Tibial nerve (tissue), 4 donors: ENCODE measurements at regions not wholly inside any gene's neighbourhood (a gene's known extent, or its start where the extent isn't known, plus 50 kb on each side); places are given as distances from the start of the nearest gene placed in this dataset.

Experiments used
- EP300 ChIP-seq, 2 donors: sonication (generic); formaldehyde crosslinking; IDR thresholded peaks; one replicate each; pipeline ENCODE4 v1.6.1; 2017; ENCODE audit warnings: antibody characterized with exemption in 2 of 2, mild to moderate bottlenecking in 1 of 2
- POLR2A ChIP-seq, 2 donors: fragments of 450-650 bp; IDR thresholded peaks; one replicate each; pipeline ENCODE4 v1.6.1; 2017; ENCODE audit warnings: antibody characterized with exemption in 2 of 2, mild to moderate bottlenecking in 2 of 2, moderate library complexity in 2 of 2
- TF ChIP-seq, protein P1 (sequence below), 5 experiments: fragments of 200-600 bp in 3 of 5; fragments of 450-650 bp in 2 of 5; sonication (generic) in 3 of 5; IDR thresholded peaks; one replicate each; pipeline ENCODE4 v1.5.1; 2016 to 2019; ENCODE audit warnings: antibody characterized with exemption in 5 of 5, mild to moderate bottlenecking in 3 of 5, moderate library complexity in 2 of 5

- TF ChIP-seq, protein P1, sequence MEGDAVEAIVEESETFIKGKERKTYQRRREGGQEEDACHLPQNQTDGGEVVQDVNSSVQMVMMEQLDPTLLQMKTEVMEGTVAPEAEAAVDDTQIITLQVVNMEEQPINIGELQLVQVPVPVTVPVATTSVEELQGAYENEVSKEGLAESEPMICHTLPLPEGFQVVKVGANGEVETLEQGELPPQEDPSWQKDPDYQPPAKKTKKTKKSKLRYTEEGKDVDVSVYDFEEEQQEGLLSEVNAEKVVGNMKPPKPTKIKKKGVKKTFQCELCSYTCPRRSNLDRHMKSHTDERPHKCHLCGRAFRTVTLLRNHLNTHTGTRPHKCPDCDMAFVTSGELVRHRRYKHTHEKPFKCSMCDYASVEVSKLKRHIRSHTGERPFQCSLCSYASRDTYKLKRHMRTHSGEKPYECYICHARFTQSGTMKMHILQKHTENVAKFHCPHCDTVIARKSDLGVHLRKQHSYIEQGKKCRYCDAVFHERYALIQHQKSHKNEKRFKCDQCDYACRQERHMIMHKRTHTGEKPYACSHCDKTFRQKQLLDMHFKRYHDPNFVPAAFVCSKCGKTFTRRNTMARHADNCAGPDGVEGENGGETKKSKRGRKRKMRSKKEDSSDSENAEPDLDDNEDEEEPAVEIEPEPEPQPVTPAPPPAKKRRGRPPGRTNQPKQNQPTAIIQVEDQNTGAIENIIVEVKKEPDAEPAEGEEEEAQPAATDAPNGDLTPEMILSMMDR (IDR thresholded peaks at IDR 0.05): no peak
- TF ChIP-seq POLR2A (IDR thresholded peaks at IDR 0.05): no peak
- no peak for TF ChIP-seq EP300 (IDR thresholded peaks at IDR 0.05)
Observed at GRCh38 chr2:217327953-217328621, 468.2 kb upstream of the TNP1 start.
